ENCODE measurements at regions not wholly inside any gene's neighbourhood (a gene's known extent, or its start where the extent isn't known, plus 50 kb on each side); places are given as distances from the start of the nearest gene placed in this dataset.

DNA sequence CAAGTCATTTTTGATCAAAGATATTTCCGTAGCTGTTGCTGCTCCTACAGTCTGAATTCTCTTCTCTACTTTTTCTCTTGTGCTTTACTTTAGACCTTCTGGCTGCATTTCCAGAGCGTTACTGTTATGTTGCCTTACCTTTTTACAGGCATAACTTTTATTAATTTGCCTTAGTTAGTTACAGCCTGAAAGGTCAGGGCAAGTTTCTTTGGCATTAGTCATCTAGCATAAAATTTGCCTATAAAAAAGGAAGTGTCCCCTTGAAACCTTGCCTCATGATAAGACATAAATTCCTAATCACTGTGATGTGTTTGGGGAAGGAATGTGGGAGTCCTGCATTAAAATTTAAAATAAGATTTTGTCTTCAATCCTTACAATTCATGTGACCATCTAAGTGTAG is 618.5 kb downstream of the NR2F2 start:
- TF ChIP-seq, protein P1, sequence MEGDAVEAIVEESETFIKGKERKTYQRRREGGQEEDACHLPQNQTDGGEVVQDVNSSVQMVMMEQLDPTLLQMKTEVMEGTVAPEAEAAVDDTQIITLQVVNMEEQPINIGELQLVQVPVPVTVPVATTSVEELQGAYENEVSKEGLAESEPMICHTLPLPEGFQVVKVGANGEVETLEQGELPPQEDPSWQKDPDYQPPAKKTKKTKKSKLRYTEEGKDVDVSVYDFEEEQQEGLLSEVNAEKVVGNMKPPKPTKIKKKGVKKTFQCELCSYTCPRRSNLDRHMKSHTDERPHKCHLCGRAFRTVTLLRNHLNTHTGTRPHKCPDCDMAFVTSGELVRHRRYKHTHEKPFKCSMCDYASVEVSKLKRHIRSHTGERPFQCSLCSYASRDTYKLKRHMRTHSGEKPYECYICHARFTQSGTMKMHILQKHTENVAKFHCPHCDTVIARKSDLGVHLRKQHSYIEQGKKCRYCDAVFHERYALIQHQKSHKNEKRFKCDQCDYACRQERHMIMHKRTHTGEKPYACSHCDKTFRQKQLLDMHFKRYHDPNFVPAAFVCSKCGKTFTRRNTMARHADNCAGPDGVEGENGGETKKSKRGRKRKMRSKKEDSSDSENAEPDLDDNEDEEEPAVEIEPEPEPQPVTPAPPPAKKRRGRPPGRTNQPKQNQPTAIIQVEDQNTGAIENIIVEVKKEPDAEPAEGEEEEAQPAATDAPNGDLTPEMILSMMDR (conservative IDR thresholded peaks at IDR 0.05; ENCODE audit: low read length) = no peak
- no peak for TF ChIP-seq EZH2phosphoT487 (IDR thresholded peaks at IDR 0.05; ENCODE audit: borderline replicate concordance, low read depth, low read length)
